ENCODE measurements at regions not wholly inside any gene's neighbourhood (a gene's known extent, or its start where the extent isn't known, plus 50 kb on each side); places are given as distances from the start of the nearest gene placed in this dataset.

- DNase-seq (ENCODE audit: low read depth): no peak
Measured at GRCh38 chr21:32216293-32216692, 62.6 kb downstream of the MIS18A start.

DNA sequence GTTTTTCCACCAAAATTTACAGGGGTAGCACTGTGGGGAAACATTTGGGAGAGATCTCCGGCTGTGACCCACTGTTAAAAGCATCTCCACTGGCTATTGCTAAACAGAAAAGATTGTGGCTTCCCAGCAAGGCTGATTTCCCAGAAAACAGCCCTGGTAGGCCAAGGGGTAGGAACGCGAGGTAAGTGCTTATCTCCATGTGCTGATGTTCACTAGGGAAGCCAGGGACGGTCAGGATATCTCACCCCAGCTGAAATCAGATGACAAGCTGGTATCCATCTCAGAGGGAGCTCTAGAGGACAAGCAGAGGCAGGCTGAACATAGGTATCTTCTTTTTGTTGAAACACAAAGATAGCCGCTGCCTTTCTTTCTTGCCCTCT, 63.6 kb downstream of the MIS18A start:
- no peak for DNase-seq (ENCODE audit: low read depth)

DNA sequence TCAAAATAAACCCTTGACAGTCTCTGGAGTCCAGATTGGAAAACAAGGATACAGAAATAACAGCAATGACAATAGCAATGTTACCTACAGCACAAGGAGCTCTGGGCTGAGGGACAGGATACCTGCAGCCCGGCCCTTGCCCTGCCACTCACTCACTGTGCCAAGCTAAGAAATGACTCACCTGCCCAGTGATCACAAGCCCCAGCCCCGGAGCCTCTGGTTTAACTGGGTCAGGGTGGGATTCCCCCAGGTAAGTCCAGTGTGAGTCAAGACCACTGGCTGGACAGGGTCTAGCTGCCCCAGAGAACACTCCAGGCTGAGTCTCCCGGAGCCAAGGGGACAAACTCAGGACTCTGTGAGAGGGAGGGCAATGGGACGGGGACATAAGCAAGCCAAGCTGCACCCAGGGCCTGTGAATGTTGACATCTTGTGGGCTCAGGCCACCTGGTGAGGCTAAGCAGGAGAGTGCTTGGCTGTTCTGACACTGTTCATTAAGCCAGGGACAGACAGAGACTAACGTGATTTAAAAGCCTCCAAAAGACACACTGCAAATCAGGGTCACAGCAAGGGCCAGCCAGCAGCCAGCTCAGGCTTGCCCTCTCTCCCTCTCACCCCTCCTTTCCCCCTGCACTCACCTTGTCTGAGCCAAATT, 64.1 kb downstream of the MIS18A start:
- DNase-seq (ENCODE audit: low read depth): no peak

DNA sequence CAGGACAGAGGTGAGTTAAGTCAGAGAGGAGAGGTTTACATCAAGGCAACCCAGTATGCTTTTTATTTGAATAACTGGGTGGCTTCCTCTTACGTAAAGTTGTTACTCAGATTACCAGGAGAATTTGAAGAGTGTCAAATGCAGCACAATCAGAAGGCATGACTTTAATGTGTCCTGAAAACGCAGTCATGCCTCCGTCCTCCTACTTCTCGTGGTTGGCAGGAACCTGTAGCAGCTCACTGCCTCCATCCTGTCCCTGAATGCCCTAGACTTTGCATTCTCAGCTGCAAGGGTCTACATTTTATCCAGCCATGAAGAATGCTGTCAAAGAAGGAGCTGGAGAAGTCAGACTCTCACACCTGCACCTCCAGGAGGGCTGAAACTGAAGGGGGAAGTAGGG, 66.7 kb downstream of the MIS18A start:
- no peak for DNase-seq (ENCODE audit: low read depth)

DNA sequence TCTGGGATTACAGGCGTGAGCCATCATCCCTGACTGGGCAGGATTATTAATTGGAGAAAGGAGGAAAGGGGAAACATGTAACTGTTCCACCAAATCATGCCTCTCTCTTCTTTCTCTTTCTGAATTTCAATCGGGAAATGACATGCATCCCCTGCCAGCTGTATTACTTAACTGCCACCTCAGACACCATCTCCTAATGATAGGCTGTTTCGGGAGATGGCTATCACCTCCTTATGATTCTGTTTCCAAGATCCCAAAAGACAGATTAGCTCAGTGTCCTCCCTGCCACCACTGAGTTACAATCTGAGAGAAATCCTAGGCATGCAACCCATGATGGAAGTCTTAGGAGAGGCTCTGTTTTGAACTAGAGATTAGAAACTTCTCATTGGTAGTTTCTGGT, 67.5 kb downstream of the MIS18A start:
- no peak for DNase-seq (ENCODE audit: low read depth)

- DNase-seq (ENCODE audit: low read depth): no peak
Measured at GRCh38 chr21:32209580-32209979, 69.3 kb downstream of the MIS18A start.

DNA sequence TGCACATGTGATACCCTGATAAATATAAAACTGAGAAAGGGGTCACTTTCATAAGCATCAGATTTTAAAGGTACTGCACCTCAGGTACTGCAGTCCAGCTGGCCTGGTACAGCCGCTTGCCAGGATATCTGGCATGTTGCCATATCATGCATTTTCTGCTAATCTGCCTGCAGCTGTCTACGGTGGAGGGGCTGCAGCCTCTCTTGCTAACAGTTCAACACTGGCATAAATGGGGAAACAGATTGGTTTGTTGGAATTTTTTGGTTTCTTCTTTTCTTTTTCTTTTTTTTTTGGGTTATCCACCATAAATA, 71.5 kb downstream of the MIS18A start:
- DNase-seq (ENCODE audit: low read depth): no peak

- no peak for DNase-seq (ENCODE audit: low read depth)
Measured at GRCh38 chr21:32206631-32207405, 72.0 kb downstream of the MIS18A start.

DNA sequence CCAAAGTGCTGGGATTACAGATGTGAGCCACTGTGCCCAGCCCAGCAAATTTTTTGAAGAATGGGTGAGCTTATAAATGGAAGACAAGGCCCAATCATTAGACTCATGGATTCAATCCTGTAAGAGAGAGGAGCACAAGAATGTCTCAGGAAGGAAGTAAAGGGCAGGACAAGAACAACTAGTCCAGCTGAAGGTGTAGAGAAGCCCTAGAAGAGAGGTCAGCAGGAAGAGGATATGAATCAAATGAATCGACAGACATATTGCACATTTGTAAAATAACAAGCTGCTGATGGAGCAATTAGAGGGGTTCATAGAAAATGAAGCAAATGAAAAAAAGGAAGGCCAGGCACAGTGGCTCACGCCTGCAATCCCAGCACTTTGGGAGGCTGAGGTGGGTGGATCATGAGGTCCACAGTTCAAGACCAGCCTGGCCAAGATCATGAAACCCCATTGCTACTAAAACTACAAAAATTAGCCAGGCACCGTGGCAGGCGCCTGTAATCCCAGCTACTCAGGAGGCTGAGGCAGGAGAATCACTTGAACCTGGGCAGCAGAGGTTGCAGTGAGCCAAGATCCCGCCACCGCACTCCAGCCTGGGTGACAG, 74.9 kb downstream of the MIS18A start:
- DNase-seq (ENCODE audit: low read depth): no peak

- no peak for DNase-seq (ENCODE audit: low read depth)
Measured at GRCh38 chr21:32200029-32200428, 78.8 kb downstream of the MIS18A start.

- no peak for DNase-seq (ENCODE audit: low read depth)
Measured at GRCh38 chr21:32198384-32198783, 80.5 kb downstream of the MIS18A start.

- no peak for DNase-seq (ENCODE audit: low read depth)
Measured at GRCh38 chr21:32197896-32198295, 81.0 kb downstream of the MIS18A start.

DNA sequence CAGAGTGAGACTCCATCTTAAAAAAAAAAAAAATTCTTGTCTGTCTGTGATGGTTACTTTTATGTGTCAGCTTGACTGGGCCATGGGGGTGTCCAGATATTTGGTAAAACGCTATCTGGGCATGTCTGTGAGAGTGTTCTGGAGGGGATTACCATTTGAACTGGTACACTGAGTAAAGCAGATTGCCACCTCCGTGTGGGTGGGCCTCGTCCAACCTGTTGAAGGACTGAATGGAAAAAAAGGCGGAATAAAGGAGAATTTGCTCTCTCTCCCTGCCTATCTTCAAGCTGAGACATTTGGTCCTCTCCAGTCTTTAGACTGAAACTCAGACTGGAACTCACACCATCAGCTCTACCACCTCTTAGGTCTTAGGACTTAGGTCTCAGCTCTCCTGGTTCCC, 82.8 kb downstream of the MIS18A start:
- no peak for DNase-seq (ENCODE audit: low read depth)

- DNase-seq (ENCODE audit: low read depth): no peak
Measured at GRCh38 chr21:32193098-32193465, 85.8 kb downstream of the MIS18A start.

DNA sequence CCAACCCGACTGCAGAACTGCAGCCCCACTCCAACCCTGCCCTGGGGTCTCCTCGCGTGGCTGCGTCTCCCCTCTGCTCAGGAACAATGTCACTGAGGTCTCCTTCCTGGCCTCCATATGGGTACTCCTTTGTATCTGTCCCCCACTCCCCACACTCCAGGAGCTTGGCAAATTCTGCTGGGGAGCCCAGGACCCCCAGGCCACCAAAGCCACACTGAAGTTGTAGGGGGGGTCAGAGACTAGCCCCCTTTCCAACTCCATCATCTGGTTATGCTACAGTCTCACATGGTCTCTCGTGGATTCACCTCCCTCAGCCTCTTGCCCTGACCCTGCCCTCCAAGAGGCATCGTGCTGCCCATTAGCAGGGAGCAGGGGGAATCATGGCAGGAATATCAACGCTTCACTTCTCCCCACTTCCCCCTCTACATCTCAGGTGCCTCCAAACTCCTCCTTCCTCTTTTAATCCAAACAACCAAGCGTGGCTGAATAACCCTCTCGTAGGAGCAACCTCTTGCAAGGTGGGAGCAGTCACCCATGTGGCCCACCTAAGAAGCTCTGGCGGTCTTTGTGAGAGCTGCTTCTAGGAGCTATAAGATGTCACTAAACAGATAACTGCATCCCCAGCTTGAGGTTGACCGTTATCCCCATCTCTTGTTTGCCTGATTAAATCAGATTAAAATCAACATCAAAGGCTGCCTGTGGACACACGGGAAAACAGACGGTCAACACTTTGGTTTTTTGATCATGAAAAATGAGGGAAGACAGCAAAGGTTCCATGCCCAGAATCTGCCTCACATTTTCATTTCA, 86.4 kb downstream of the MIS18A start:
- no peak for DNase-seq (ENCODE audit: low read depth)

GRCh38 chr21:32190493-32191144, 88.2 kb downstream of the MIS18A start:
- no peak for DNase-seq (ENCODE audit: low read depth)

DNA sequence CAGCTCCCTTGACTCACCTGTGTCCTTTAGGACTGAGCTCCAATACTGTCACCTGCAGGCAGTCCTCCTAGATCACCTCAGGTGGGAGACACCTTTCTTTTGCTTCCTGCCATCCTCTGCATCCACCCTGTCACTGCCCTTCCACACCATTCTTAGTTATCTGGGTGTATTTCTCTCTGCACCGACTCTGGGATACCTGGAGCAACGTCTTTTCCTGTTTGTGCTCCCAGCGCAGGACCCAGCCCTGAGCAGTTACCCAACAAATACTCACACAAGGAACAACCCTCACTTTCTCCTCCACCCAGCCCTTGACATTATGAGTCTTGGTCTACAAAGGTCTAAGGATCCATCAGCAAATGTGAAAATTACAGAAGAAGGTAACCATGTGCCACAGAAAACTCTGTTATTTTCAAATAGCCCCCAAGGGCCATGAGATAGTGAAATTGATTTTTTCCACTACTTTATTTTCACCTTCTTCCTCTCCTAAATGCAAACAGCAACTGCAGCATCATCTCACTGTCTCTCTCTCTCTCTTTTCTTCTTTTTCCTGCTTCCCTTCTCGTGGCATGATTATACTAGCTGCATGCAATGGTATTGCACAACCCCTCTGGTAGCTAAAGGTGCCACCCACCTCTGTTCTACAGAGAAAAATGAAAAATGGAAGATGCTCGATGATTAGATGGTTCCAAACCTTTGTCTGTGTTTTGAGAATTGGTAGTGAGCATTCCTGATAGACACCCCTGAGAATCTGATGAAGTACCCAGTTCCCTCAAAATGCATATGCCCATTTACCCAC, 89.0 kb downstream of the MIS18A start:
- DNase-seq (ENCODE audit: low read depth): no peak

DNA sequence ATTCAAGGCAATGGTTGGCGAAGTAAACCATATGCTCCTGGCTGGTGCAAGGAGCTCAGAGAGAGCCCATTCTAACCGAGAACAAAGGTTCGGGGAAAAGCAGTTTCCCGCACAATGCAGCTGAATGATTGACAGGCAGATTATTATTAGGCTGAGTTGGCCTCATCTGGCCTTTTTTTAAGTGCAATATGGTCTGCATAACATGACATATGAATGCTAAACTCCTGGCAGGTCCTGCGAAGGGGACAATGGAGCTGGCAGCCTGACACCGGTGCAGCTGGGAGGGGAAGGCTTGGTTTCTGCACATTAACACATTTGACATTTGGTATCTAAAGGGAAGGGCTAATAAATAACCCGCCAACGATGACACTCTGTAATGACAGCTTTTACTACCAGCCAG, 92.0 kb downstream of the MIS18A start:
- no peak for DNase-seq (ENCODE audit: low read depth)

DNA sequence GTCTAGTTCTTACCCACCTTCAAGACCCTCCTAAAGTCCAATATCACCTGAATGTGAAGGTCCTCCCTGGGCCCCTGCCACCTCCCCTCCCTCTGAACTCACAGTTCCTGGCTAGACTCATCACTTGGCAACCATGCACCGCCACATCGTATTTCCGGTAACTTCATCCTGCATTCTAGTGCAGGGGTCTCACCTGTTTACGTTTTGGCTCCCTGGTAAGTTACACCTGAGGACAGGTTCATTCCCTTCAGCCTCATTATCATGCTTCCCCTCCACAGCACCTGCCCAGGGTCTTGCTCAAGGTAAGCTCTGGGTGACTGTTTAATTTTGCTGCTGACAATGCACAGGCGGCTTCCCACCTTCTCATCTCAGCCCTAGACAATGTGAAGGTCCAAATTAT, 93.1 kb downstream of the MIS18A start:
- no peak for DNase-seq (ENCODE audit: low read depth)

- no peak for DNase-seq (ENCODE audit: low read depth)
Measured at GRCh38 chr21:32185103-32185502, 93.7 kb downstream of the MIS18A start.

GRCh38 chr21:32184485-32184884, 94.4 kb downstream of the MIS18A start:
- DNase-seq (ENCODE audit: low read depth): no peak
